ENCODE measurements at regions not wholly inside any gene's neighbourhood (a gene's known extent, or its start where the extent isn't known, plus 50 kb on each side); places are given as distances from the start of the nearest gene placed in this dataset.

- DNase-seq (ENCODE audit: low read depth) = no peak
- TF ChIP-seq, protein P1, sequence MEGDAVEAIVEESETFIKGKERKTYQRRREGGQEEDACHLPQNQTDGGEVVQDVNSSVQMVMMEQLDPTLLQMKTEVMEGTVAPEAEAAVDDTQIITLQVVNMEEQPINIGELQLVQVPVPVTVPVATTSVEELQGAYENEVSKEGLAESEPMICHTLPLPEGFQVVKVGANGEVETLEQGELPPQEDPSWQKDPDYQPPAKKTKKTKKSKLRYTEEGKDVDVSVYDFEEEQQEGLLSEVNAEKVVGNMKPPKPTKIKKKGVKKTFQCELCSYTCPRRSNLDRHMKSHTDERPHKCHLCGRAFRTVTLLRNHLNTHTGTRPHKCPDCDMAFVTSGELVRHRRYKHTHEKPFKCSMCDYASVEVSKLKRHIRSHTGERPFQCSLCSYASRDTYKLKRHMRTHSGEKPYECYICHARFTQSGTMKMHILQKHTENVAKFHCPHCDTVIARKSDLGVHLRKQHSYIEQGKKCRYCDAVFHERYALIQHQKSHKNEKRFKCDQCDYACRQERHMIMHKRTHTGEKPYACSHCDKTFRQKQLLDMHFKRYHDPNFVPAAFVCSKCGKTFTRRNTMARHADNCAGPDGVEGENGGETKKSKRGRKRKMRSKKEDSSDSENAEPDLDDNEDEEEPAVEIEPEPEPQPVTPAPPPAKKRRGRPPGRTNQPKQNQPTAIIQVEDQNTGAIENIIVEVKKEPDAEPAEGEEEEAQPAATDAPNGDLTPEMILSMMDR (conservative IDR thresholded peaks at IDR 0.05; ENCODE audit: low read depth, low read length) = no peak
- no peak overlapping the region for H3K4me3 ChIP-seq (ENCODE audit: low read length)
Measured at GRCh38 chr4:73309211-73309610, 50.6 kb upstream of the ANKRD17 start.

All from retinal pigment epithelial cell (primary cell).